Endothelial cell of umbilical vein (primary cell): ENCODE measurements at regions not wholly inside any gene's neighbourhood (a gene's known extent, or its start where the extent isn't known, plus 50 kb on each side); places are given as distances from the start of the nearest gene placed in this dataset.

Experiments
- EZH2 ChIP-seq: IDR thresholded peaks from 2 replicates; pipeline ENCODE4 v1.6.1; 2012; ENCODE audit warnings: borderline replicate concordance, low read depth, mild to moderate bottlenecking, moderate library complexity, low read length, inconsistent platforms; ENCODE audit not compliant: severe bottlenecking
- GATA2 ChIP-seq: IDR thresholded peaks from 2 replicates; pipeline ENCODE4 v1.7.0; 2011; ENCODE audit warnings: low read depth, mild to moderate bottlenecking, moderate library complexity, mixed read lengths, low read length; ENCODE audit not compliant: insufficient read length, insufficient read depth
- POLR2A ChIP-seq: IDR thresholded peaks from 2 replicates; pipeline ENCODE4 v1.6.1; 2012; ENCODE audit warnings: low read depth, mild to moderate bottlenecking, control low read depth, low read length
- POLR2AphosphoS5 ChIP-seq: IDR thresholded peaks from 2 replicates; pipeline ENCODE4 v1.6.1; 2012; ENCODE audit warnings: low read depth, mild to moderate bottlenecking, control low read depth, low read length, moderate library complexity; ENCODE audit not compliant: insufficient read depth
- TF ChIP-seq, protein P1 (sequence below), 2 donors: IDR thresholded peaks; 1 replicate in 1 of 2; 2 replicates in 1 of 2; pipeline ENCODE4 v1.5.1; 2011; ENCODE audit warnings: low read length in 2 of 2, mild to moderate bottlenecking in 2 of 2, moderate library complexity in 2 of 2, control low read depth in 1 of 2, inconsistent platforms in 1 of 2, low read depth in 1 of 2; ENCODE audit not compliant: insufficient read depth in 1 of 2; ENCODE audit errors: extremely low read depth in 1 of 2

DNA sequence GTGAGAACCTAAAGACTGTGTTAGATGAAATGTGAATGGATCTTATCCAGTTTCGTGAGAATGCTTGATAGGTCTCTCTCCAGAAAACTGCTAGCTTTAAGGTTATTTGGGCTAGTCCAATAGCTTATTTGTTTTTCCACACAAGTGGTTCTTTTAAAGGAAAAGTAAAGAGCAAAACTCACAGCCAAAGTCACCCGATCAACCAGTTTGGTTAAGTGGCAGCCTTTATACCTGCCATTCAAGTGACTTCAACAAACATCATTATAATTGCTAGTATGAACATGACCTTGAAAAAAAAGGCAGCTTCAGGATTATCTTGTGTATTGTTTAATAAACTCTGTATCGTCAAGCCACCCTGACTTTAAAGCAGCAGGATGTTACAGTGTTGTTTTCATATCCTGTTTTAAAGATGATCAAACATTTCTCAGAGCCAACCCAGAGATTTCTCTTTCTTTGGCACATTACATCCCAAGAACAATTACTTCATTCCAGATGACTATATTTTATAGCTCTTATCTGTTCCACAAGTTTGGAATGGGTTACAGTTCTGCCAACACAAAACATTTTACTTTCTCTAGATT lies 253.4 kb downstream of the EPHA7 start:
- no peak for TF ChIP-seq POLR2AphosphoS5
- no peak for TF ChIP-seq POLR2A
- TF ChIP-seq GATA2, result no peak
- TF ChIP-seq, protein P1, sequence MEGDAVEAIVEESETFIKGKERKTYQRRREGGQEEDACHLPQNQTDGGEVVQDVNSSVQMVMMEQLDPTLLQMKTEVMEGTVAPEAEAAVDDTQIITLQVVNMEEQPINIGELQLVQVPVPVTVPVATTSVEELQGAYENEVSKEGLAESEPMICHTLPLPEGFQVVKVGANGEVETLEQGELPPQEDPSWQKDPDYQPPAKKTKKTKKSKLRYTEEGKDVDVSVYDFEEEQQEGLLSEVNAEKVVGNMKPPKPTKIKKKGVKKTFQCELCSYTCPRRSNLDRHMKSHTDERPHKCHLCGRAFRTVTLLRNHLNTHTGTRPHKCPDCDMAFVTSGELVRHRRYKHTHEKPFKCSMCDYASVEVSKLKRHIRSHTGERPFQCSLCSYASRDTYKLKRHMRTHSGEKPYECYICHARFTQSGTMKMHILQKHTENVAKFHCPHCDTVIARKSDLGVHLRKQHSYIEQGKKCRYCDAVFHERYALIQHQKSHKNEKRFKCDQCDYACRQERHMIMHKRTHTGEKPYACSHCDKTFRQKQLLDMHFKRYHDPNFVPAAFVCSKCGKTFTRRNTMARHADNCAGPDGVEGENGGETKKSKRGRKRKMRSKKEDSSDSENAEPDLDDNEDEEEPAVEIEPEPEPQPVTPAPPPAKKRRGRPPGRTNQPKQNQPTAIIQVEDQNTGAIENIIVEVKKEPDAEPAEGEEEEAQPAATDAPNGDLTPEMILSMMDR (IDR thresholded peaks at IDR 0.05; ENCODE audit: extremely low read depth in 1 of 2, insufficient read depth in 1 of 2, low read depth in 1 of 2, low read length in 2 of 2), result no peak
- no peak for TF ChIP-seq EZH2
